HepG2 (cell line): ENCODE measurements at regions not wholly inside any gene's neighbourhood (a gene's known extent, or its start where the extent isn't known, plus 50 kb on each side); places are given as distances from the start of the nearest gene placed in this dataset.

Experiments
- ATAC-seq: fragments of 200-7000 bp; cut with Tn5 transposase; 3 replicates; pipeline ENCODE4 v1.9.1; 2020; ENCODE audit warnings: mild to moderate bottlenecking, moderate library complexity
- BruUV-seq: library from RNA; stranded (reverse); fragments of 400-500 nt; replicated peaks from 2 replicates; lab custom pipeline; 2021; lab: Mats Ljungman, UMichigan
- CTCF ChIA-PET: fragments of 300-600 bp; formaldehyde crosslinking; extraction: SDS; loops from one replicate; lab custom pipeline; 2021; ENCODE audit warnings: low total read pairs, inconsistent platforms, low intra/inter-chr PET ratio; lab: Yijun Ruan, JAX
- POLR2A ChIA-PET: fragments of 350-600 bp; sonication (Branson Sonifier 250); formaldehyde crosslinking; loops from one replicate; lab custom pipeline; 2020; ENCODE audit warnings: antibody characterized with exemption, inconsistent platforms; lab: Yijun Ruan, JAX
- DNase-seq: peaks from one replicate; pipeline ENCODE4 v3.0.0-alpha.2; 2015; ENCODE audit warnings: low spot score
- FAIRE-seq: peaks from 3 replicates; lab custom pipeline; 2011; peaks lifted over from hg19 to GRCh38; lab: Jason Lieb, UNC
- H2AFZ ChIP-seq: one replicate; pipeline ENCODE4 v1.6.1; 2011; ENCODE audit warnings: low read length, inconsistent platforms
- H3K27ac ChIP-seq: fragments of 300-600 bp; 3 replicates; pipeline ENCODE4 v1.8.0; 2011; ENCODE audit warnings: mixed run types, mild to moderate bottlenecking, mixed read lengths, low read length, inconsistent platforms; ENCODE audit not compliant: insufficient read depth; ENCODE audit errors: extremely low read length
- H3K27me3 ChIP-seq, 2 experiments: fragments of 200-600 bp in 1 of 2; 2 replicates in 1 of 2; 3 replicates in 1 of 2; pipeline versions ENCODE4 v1.6.0 to v1.8.0; 2011; ENCODE audit warnings: low read length in 2 of 2, mild to moderate bottlenecking in 2 of 2, moderate library complexity in 2 of 2, inconsistent platforms in 1 of 2; ENCODE audit not compliant: insufficient read depth in 2 of 2, control insufficient read depth in 1 of 2
- H3K36me3 ChIP-seq, 2 experiments: fragments of 200-600 bp in 1 of 2; replicated peaks in 1 of 2; 2 replicates in 1 of 2; 3 replicates in 1 of 2; pipeline versions ENCODE4 v1.5.1 to v1.8.0; 2011; ENCODE audit warnings: low read length in 2 of 2, inconsistent platforms in 1 of 2; ENCODE audit not compliant: insufficient read depth in 2 of 2, control insufficient read depth in 1 of 2
- H3K4me1 ChIP-seq: 2 replicates; pipeline ENCODE4 v1.5.1; 2012; ENCODE audit warnings: low read length, inconsistent platforms; ENCODE audit not compliant: insufficient read depth
- H3K4me2 ChIP-seq: 2 replicates; pipeline ENCODE4 v1.6.0; 2011; ENCODE audit warnings: low read depth, low read length, inconsistent platforms
- H3K4me3 ChIP-seq, 3 experiments: fragments of 200-600 bp in 1 of 3; sonication (generic), shearing (Covaris generic) in 1 of 3; replicated peaks in 1 of 3; 2 replicates each; pipeline ENCODE4 v1.5.1; 2011 to 2016; ENCODE audit warnings: low read length in 3 of 3, inconsistent platforms in 2 of 3, low read depth in 2 of 3, mild to moderate bottlenecking in 2 of 3, control low read depth in 1 of 3, mixed read lengths in 1 of 3; ENCODE audit not compliant: insufficient read depth in 1 of 3
- H3K79me2 ChIP-seq: one replicate; pipeline ENCODE4 v1.6.1; 2011; ENCODE audit warnings: low read length, inconsistent platforms; ENCODE audit not compliant: insufficient read depth
- H3K9ac ChIP-seq: 2 replicates; pipeline ENCODE4 v1.6.0; 2011; ENCODE audit warnings: mild to moderate bottlenecking, low read depth, low read length, inconsistent platforms; ENCODE audit not compliant: insufficient read depth
- H3K9me3 ChIP-seq: 2 replicates; pipeline ENCODE4 v1.5.1; 2012; ENCODE audit warnings: mild to moderate bottlenecking, low read length
- H4K20me1 ChIP-seq: 2 replicates; pipeline ENCODE4 v1.6.0; 2011; ENCODE audit warnings: inconsistent platforms, mild to moderate bottlenecking, low read length, moderate library complexity; ENCODE audit not compliant: insufficient read depth
- GATAD2A ChIP-seq: IDR thresholded peaks from 2 replicates; pipeline ENCODE4 v1.6.1; 2016
- HDAC2 ChIP-seq: sonication (generic); formaldehyde crosslinking; IDR thresholded peaks from 2 replicates; pipeline ENCODE4 v1.4.0; 2020; ENCODE audit warnings: missing genetic modification reagents
- NFE2L1 ChIP-seq: sonication (generic); formaldehyde crosslinking; IDR thresholded peaks from 2 replicates; pipeline ENCODE4 v1.4.0; 2020; ENCODE audit warnings: missing genetic modification reagents, mild to moderate bottlenecking, borderline replicate concordance
- NFIC ChIP-seq: IDR thresholded peaks from 2 replicates; pipeline ENCODE4 v1.6.1; 2012; ENCODE audit warnings: mild to moderate bottlenecking, low read length, inconsistent platforms
- STAG1 ChIP-seq: sonication (generic); formaldehyde crosslinking; IDR thresholded peaks from 2 replicates; pipeline ENCODE4 v1.4.0; 2020; ENCODE audit warnings: missing genetic modification reagents
- TBL1XR1 ChIP-seq: fragments of 150-350 bp; IDR thresholded peaks from 2 replicates; pipeline ENCODE4 v1.6.1; 2014; ENCODE audit warnings: borderline replicate concordance, low read length; ENCODE audit not compliant: partially characterized antibody
- TBX2 ChIP-seq: sonication (generic); formaldehyde crosslinking; IDR thresholded peaks from 2 replicates; pipeline ENCODE4 v1.5.0; 2020; ENCODE audit warnings: missing genetic modification reagents, mild to moderate bottlenecking, borderline replicate concordance
- TOPORS ChIP-seq: sonication (generic); formaldehyde crosslinking; IDR thresholded peaks from 2 replicates; pipeline ENCODE4 v1.8.0; 2023; ENCODE audit warnings: mild to moderate bottlenecking, missing genetic modification reagents
- YEATS2 ChIP-seq: sonication (generic); formaldehyde crosslinking; IDR thresholded peaks from 2 replicates; pipeline ENCODE4 v1.4.0; 2020; ENCODE audit warnings: missing genetic modification reagents, borderline replicate concordance
- ZBTB2 ChIP-seq: sonication (generic); formaldehyde crosslinking; IDR thresholded peaks from 2 replicates; pipeline ENCODE4 v1.8.0; 2022; ENCODE audit warnings: low read depth, missing genetic modification reagents
- ZNF549 ChIP-seq: sonication (generic); formaldehyde crosslinking; IDR thresholded peaks from 2 replicates; pipeline ENCODE4 v1.5.0; 2020; ENCODE audit warnings: missing genetic modification reagents
- ZNF576 ChIP-seq: sonication (generic); formaldehyde crosslinking; IDR thresholded peaks from 2 replicates; pipeline ENCODE4 v1.4.0; 2020; ENCODE audit warnings: mild to moderate bottlenecking, missing genetic modification reagents
- ZNF609 ChIP-seq: sonication (generic); formaldehyde crosslinking; IDR thresholded peaks from 2 replicates; pipeline ENCODE4 v1.4.0; 2020; ENCODE audit warnings: mild to moderate bottlenecking, missing genetic modification reagents, borderline replicate concordance
- ZNF710 ChIP-seq: sonication (generic); formaldehyde crosslinking; IDR thresholded peaks from 2 replicates; pipeline ENCODE4 v1.5.0; 2020; ENCODE audit warnings: mild to moderate bottlenecking, missing genetic modification reagents, borderline replicate concordance
- ZNF770 ChIP-seq: sonication (generic); formaldehyde crosslinking; IDR thresholded peaks from 2 replicates; pipeline ENCODE4 v1.5.0; 2020; ENCODE audit warnings: mild to moderate bottlenecking, missing genetic modification reagents
- ZNF816 ChIP-seq: sonication (generic); formaldehyde crosslinking; IDR thresholded peaks from 2 replicates; pipeline ENCODE4 v1.8.0; 2022; ENCODE audit warnings: missing genetic modification reagents, mild to moderate bottlenecking, borderline replicate concordance
- in situ Hi-C: cut with HindIII; loops from 2 replicates; pipeline ENCODE4 v1.10.0; 2017; ENCODE audit warnings: low pct_unique_long_range_greater_than_20kb; ENCODE audit not compliant: extremely low pct_ligation_motif_present
- intact Hi-C: fragments of 100-400 bp; cut with micrococcal nuclease; formaldehyde crosslinking; loops from one replicate; pipeline ENCODE4 v1.10.0; 2022; ENCODE audit not compliant: unreplicated experiment

GRCh38 chr18:55654986-55655385 lies 67.0 kb upstream of the TCF4 start:
- in situ Hi-C loops: no loop called here
- Histone ChIP-seq H3K4me3 (no peak overlapping the region), H4K20me1 (no peaks in the 10 kb centered on the region), H3K27me3 (no peaks in the 10 kb centered on the region), H3K9ac (no peak overlapping the region), H3K79me2 (no peaks in the 10 kb centered on the region), H3K4me2 (no peak overlapping the region), H3K9me3 (peaks cover 95% of the 10 kb centered on the region), H2AFZ (no peak overlapping the region), H3K27ac (no peak overlapping the region), H3K4me1 (no peaks in the 10 kb centered on the region), H3K36me3 (no peaks in the 10 kb centered on the region)
- ATAC-seq (no peak), FAIRE-seq (no peak), DNase-seq (no peak)
- intact Hi-C loops: no loop called here
- no TSS peak for BruUV-seq
- CTCF ChIA-PET: no interaction called here
- POLR2A ChIA-PET: no interaction called here
- TF ChIP-seq TOPORS (CRISPR knock-in tag) (no peak), TBX2 (CRISPR knock-in tag) (no peak), ZNF710 (no peak), TBL1XR1 (no peak), STAG1 (no peak), ZBTB2 (CRISPR knock-in tag) (no peak), ZNF770 (CRISPR knock-in tag) (no peak), ZNF549 (CRISPR knock-in tag) (no peak), GATAD2A (CRISPR knock-in tag) (no peak), YEATS2 (CRISPR knock-in tag) (no peak), NFE2L1 (CRISPR knock-in tag) (no peak), ZNF816 (CRISPR knock-in tag) (no peak), ZNF609 (CRISPR knock-in tag) (no peak), HDAC2 (CRISPR knock-in tag) (no peak), NFIC (no peak), ZNF576 (CRISPR knock-in tag) (no peak)
